HG03095 (cell line): ENCODE measurements at regions not wholly inside any gene's neighbourhood (a gene's known extent, or its start where the extent isn't known, plus 50 kb on each side); places are given as distances from the start of the nearest gene placed in this dataset.

Source experiments
- ATAC-seq: cut with Tn5 transposase; IDR thresholded peaks from one replicate; pipeline ENCODE4 v1.9.1; 2021; ENCODE audit warnings: moderate library complexity; ENCODE audit not compliant: unreplicated experiment

DNA sequence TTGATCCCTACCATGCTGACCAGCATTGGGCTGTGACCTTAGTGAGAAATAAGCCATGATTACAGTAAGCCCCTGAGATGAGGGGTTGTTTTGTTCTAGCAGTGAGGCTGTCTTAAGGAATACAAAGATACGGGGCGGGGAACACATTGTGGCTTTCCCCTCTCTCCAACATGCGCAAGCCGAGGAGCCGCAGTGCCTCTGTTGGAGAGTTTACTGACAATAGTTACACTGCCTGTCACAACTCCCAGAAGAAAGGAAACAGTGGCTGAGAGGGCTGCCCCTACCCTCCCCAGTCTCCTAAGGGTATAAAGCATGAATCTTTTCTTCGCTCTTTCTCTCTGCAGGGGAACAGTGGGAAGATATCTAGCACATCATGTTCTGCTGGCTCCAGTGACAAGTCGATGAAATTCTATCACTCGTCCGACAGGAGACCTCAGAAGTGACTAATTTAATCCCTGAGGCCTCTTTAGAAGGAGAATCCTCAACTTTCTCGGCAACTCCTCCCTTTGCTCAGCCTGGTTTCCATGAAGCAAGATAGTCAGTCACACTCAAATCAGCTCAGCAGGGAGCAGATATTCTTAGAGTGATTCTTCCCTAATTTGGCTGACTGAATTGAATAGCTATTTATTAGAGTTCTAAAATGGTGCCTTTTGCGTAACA, 409.0 kb upstream of the PROK2 start:
- no peak for ATAC-seq

DNA sequence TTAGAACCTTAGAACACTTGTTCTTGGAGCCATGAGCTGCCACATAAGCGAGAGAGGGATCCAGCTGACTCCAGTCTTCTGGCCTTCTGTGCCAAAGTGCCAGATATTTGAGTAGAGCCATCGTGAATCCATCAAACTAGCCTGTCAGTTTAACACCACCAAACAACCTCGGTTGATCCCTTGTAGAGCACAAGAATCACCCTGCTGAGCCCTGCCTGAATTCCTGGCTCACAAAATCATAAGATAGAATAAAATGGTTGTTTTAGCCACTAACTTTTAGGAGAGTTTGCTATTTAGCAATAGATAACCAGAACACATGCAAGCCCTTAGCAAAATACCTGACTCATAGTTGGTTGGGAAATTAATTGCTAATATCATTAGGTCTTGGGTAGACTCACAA, 407.6 kb upstream of the PROK2 start:
- ATAC-seq, result no peak

DNA sequence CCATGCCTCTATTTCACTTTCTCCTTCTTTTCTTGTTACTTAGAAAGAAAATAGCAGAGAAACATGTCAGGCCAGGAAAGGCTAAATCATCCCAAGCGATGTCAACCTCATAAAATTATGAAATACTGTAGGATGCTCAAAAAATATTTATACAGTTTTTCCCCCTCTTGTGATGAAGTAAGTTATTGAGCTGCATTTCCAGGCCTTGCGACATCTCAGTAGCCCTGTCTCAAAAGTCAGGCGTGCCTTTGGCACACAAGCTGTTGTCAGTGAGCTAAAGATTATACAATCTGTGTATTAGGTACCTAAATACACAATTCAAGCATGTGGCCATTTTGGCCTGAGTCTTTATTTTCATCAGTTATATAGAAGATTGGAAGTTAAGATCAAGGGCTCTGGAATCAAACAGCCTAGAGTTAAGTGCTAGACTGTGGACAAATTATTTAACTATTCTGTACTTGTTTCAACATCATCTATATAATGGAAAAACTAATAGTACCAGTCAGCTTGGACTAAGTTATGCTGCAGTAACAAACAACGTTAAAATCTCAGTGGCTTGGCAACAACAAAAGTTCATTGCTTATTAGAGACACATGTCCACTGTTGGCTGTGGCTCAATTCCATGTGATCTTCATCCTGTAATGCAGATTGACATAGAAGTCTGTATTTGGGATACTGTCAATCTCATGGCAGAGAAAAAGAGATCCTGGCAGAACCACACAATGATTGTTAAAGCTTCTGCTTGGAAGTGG, 406.4 kb upstream of the PROK2 start:
- no peak for ATAC-seq

DNA sequence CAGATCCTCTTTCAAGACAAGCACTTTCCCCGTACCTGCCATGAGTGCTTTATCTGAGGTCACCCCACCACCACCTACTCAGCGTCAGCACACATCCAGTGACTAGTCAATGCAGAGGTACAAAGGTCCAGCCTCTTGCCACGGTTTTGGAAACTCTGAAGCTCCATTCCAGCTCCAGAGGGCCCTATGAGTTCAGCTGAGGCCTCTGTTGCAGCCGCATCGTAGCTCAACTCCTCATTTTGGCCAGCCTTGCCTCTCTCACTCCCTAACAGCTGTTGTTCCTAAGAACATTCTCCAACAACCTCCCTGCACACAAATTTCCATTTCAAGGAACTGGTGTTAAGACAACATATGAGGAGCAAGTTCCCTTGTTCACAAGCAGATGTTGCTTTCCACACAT, 405.1 kb upstream of the PROK2 start:
- ATAC-seq, result no peak

DNA sequence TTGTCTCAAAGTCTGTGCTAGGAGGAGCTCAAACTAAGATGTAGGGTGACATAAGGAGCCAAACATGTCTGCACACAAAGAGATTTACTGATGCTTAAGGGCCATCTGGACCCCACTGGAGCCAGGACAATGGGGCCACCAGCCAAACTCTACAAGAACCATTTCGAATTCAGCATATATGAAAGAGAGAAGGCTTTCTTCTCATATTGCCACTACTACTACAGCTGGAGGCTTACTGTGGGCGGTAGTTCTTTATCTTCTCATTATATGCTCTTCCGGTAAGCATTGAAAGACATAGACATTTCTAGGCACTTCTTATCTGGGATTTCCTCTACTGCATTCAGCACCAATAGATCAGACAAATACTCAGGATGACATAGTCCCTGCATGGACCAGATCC, 404.4 kb upstream of the PROK2 start:
- no peak for ATAC-seq

DNA sequence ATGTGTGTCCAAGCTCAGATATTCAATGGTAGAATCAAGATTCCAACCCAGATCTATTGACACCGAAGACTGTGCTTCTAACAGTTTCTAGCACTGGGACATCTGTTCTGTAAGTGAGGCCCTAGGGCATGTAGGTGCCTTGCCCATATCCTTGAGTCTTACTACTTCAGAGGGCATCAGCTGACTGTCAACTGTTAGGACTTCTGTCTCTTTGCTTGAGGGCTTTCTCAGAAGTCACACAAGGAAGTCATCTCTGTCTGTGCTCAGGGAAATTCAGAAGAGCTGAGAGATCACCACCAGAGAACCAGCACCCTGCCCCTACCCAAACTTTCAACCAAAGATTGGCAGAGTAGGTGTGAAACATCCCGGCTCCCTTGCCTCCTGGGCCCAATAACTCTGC, 403.6 kb upstream of the PROK2 start:
- ATAC-seq, result no peak

DNA sequence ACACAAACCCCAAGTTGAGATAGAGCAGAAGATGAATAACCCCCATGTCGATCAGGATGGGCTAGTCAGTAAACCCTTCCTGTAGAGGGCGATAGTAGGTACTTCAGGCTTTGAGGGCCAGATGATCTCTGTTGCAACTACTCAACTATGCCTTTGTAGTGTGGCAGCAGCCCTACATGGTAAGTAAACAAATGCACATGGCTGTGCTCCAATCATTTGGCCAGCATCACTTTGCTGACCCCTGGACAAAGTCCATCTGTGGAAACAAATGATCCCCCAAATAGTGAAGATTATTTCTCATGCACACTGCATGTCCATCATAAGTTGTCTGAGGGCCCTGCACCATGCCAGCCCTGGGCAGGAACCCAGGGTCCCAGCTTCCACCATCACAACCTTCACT, 402.2 kb upstream of the PROK2 start:
- no peak for ATAC-seq

DNA sequence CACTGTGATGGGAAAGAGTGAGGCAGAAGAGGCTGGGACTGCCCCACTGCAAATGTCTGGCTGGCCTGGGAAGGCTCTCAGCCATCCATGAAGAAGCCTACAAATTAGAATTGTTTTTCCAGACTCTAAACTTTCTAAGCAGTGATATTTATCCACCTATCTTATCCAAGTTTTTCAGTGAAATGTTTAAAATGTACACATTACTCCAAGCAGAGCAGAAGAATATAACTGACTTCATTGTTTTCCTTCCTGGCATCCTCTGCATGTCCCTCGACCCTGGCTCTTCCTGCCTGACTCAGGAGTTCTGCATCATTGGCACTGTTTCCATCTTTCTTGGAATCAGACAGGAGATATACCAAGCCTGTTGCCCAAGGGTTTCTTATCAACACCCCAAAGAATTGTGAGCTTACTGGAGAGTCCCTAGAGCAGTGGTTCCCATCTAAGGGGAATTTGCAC, 401.5 kb upstream of the PROK2 start:
- no peak for ATAC-seq

DNA sequence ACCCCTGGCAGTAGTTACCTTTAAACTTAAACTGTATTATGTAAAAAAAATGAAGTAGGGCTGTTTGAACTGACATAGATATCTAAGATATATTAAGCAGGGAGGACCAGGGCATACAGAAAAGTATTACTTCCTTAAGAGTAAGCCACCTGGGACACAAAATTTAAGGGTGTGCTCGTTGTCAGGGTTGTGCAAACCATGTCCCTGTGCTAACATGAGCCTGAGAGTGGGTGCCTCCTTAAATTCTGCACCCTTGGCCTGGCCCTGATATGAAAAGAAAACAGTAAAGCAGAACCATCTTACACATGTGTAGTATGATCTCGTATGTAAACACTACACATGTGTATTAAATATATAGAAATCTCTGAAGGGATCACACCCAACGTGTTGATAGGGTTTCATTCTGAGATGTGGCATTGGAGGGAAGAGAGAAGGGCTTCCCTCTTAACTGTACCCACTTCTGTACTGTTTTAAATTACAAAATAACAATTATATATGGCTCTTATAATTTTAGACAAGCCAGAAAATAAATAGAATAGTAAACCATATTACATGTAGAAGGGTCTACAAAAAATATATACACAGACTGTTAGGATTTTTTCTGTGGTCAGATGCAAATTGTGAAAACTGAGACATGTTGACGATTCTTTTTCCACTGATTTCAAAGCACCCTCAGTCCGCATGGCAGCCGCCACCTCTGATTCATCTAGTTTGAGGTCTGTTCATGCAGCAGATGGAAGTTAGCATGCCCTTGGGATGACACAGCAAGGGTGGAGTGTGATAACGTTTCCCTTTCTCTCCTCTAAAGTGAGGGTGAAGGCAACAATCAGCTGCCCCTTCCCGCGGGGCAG, 400.8 kb upstream of the PROK2 start:
- ATAC-seq, result no peak

DNA sequence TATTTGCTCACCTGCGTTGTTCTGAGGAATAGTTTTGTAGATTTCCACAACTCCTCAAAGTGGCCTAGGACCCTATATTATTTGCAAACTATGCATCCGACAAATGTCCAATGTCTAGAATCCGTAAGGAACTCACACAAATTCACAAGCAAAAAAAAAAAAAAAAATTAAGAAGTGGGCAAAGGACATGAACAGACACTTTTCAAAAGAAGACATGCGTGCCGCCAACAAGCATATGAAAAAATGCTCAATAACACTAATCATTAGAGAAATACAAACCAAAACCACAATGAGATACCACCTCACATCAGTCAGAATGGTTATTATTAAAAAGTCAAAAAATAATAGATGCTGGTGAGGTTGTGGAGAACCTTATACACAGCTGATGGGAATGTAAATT, 398.5 kb upstream of the PROK2 start:
- no peak for ATAC-seq

DNA sequence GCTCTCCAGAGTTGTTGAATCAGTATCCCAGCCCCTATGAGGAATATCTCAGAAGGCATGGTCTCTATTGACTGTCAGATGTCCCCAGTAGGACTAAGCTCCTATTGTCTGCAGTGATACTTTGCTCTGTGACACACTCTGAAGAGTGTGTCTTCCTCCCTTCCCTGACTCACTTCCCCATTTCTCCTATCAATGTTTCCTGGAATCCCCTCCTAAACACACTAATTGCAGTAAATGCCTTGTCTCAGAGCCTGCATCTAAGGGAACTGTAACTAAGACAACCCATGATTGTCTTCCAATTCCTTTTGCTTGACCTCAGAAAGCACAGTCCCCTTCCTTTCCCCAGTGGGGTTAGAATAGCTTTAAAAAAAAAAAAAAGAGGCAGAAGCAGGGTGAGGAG, 397.3 kb upstream of the PROK2 start:
- no peak for ATAC-seq

DNA sequence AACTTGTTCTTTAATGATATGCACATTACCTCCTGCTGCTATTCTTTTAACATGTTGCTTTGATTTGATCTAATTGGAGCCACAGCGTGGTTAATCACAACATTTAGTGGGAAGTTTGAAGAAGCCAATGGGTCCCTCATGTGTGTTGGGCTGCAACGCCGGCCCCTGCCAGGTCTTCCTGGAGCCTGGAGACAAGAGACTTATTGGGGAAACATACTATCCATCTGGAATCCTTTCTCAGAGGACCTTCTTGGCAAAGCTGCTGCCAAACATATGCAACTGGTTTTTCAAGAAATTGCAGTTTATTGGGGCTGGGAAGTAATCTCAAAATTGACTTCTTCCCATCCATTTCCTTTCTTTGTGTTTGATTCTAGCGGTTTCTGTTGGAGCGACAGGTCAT, 396.3 kb upstream of the PROK2 start:
- no peak for ATAC-seq

DNA sequence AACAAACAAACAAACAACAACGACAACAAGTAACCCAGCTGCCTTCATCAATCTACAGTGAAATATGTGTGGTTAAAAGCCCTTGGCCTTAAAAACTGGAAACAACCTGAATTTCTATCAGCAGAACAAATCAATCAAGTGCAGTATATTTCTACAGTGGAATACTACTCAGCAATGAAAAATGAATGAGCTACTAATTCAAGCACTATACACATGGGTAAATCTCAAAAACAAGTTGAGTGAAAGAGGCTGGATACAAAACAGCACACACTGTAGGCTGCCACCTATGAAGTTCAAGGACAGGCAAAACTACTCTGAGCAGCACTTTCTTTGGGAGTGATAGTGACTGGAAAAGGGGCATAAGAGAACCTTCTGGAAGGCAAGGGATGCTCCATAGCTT, 395.5 kb upstream of the PROK2 start:
- no peak for ATAC-seq

DNA sequence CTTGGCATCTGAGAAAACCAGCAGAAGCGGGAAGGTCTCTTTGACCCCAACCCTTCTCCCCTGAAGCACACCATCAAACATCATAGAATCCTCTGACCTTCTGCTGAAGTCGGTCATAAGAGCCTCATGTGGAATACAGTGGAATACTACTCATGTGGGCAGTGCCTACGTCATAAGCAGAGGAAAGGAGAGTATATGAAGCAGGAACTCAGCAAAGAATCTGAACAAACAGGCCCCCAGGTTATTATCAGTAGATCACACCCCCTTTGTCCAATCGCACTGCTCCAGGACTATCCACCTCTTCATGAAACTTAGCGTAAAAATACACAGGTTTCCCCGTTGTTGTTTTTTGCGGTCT, 394.1 kb upstream of the PROK2 start:
- no peak for ATAC-seq

DNA sequence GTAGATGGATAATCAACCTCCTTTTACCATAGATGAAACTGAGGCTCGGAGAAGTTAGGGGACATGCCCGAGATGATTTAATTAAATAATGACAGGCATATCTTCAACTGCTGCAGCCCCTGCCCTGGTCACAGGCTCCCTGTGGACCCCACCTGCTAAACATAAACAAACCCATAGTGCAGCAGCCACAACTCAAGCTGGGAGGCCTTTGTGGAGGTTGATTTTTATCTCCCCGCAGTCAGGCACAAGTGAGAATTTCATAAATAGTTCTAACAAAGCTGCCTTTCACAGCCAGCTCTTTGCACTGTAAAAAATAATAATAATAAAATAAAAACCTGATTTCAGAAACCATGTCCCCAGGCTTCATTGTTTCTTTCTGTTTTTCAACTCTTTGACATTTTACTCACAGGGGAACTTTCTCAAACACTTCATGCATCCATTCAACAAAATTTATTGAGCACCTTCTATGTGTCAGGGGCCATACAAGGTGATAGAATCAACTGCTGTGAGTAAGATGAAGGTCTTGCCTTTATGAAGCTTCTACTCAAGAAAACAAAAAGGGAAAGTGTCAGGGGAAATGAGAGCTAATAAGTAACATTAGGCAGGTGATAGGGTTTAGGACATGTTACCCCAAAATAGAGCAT, 393.6 kb upstream of the PROK2 start:
- ATAC-seq, result no peak

DNA sequence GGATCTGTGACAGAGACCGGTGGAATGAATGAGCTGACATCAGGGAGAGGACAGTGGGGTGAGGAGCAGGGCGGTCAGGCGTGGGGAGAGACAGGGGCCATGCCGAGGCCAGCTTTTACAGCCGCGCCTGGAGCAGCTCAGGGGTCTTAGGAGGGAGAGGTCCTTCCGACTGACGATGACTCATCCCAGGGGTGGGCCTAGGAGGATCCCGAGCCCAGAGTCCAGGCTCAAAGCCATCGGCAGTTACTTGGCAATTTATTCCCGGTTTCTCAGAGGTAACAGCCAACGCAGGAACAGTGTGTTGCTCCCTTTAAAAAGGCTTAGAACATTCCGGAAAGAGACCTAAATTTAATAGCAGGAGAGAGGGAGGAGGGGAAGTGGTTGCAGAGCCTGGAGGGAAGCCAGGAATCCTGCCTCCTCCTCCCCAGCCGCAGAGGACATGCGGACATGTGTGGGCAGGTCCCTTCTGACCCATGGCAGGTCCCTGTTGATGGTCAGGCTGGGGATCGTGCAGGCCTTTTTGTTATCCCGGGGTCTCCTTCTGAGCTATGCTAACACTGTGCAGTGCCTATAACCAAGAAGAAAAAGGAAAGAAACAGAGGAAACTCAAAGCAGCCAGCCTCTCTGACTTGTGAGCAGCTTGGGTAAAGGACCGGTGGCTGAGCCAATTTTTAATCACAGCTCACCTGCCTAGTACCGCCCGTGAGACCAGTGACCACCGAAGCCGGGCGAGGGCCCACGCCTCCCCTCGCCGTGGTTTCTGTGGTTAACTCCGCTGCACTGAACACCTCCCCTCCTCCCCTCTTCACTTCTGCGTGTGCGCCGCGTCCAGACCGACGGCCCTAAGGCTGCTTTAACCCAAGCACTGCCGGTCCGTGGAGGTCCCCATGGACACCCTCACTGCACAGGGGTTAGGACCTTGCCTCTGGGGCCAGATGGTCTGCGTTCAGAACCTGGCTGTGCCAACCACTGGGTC, 392.4 kb upstream of the PROK2 start:
- peak; percentile 34 for ATAC-seq

DNA sequence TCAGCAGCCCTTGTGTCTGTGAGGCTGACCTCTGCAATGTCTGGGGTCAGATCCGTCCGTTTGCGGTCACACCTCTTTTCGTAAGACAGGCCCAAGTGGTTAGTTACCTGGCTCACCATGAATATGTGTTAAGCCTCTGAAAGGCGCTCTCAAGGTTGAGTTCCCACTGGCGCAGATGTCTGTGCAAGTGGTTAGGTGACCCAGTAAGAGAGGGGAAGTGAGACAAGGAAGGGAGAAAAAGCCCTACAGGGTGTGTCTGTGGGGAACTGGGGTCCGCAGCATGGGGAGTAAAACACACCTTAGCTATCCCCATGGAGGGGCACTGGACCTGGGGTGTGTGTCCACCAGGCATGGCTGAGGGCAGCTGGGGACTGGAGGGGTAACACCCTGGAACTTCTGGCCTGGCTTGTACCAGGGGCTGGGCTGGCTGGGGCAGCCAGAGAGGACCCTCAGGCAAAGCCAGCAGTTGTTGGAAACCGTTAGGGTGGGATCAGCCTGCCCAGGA, 391.6 kb upstream of the PROK2 start:
- peak; percentile 90 for ATAC-seq

DNA sequence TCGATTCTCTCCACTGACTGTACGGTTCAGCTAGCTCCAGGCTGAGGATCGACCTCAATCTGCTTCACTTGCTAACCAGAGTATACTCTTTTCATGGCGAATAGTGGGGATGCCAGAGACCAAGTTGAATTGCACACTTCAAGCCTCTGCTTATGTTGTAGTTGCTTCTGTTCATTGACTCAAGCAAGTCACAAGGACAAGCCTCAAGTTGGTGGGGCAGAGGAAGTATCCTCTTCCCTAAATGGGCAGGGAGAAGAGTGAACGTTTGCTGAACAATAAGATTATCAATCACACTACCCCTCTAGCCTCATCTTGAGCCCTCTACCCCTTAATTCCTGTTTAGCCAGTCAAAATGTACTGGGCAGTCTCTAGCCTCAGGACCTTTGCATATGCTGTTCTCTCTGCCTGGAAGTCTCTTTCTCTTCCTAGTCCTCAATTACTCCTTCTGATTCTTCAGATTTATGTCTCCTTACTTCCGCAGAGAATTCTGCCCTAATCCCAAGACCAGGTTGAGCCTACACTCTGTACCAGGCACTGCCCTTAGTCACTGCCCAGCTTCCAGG, 390.4 kb upstream of the PROK2 start:
- no peak for ATAC-seq

DNA sequence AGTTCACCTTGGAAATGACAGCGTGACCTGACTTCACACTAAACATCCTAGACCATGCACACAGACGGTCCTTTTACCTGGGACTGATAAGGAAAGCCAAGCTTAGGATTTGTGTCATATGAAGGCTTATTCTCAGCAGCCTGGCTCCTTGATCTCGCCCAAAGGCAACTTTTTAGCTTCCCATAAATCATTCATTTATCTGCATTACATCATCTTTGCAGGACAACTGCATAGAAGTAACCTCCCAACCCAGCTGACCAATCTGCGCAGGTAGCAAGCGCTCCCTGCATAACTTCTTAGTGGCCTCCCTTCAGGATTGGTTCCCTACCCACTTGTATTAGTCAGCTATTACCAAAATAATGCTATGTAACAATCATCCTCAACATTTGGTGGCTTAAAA, 389.9 kb upstream of the PROK2 start:
- ATAC-seq, result no peak

DNA sequence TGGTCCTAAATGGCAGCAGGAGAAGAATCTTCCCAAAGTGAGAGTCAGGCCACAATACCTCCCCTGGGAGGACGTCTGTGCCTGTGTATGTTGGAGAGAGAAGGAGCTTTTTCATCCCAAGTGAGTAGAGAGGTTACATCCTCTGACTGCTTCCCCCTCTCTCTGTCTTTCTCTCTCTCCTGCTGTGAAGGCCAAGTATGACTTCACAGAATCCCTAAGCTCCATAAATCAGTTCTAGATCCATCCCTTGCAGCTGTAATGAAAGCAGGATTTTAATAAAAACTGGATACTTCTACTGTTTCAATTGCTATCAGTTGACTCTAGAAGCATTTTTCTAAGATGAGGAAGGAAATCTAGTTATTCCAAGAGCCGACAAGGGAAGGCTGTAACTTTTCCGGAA, 389.1 kb upstream of the PROK2 start:
- no peak for ATAC-seq
